ENCODE measurements at regions not wholly inside any gene's neighbourhood (a gene's known extent, or its start where the extent isn't known, plus 50 kb on each side); places are given as distances from the start of the nearest gene placed in this dataset.

DNA sequence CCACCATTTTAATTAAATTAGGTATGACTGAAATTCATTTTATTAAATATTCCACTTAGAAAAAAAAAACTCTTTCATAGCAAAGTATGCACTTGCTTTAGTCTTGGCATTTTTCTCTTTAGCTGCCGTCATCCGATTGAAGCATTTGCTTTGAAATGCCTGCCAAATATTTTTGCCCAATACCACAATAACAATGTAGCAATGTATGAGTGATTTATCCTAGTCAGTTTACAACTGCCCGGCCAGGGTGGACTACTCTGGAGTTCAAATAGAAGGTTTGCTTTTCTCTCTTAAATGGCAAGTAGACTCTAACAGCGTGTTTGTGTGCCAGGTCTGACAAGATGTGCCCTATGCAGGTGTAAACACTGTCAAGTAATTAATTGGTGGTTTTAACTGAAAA, 675.3 kb upstream of the SGCG start:
- no peak for DNase-seq (ENCODE audit: low read depth in 2 of 2)

GRCh38 chr13:22506096-22506691, 674.6 kb upstream of the SGCG start:
- no peak for DNase-seq (ENCODE audit: low read depth in 2 of 2)

DNA sequence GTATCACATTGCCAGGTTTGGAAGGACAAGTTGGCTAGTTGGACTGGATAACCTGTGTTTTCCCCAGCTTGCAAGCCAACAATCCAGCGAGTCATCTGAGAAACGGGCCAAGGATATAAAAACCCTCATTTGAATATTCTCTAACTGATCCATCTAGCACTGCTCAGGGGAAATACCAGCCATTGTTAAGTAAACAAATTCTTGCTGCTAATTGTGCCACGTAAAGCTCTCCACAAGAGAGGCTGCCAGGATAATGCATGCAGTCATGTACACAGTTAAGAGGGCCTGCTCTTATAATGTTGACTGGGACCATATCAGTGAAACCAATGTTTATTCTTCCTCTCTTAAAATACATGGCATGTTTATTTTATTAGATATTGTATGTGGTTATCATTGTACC, 663.2 kb upstream of the SGCG start:
- DNase-seq (ENCODE audit: low read depth in 2 of 2) = no peak

GRCh38 chr13:22536851-22537250, 643.9 kb upstream of the SGCG start:
- no peak for DNase-seq (ENCODE audit: low read depth in 2 of 2)

DNA sequence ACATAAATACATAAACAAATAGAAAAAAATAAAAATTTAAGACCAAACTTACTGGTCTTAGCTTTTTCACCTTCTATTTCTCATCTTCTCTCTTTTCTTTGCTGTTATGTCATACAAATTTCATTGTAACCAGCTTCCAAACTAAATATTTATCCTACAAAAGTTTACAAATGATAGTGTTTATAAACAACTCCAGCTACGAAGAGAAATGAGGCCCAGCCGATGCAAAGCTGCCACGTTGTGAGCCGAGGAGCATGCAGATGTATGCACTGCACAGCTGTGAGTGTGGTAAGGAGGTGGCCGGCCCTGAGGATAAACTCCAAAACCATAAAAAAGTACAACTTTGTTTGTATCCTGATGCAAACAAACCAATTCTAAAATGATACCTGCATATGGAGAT, 642.4 kb upstream of the SGCG start:
- DNase-seq (ENCODE audit: low read depth in 2 of 2) = no peak

DNA sequence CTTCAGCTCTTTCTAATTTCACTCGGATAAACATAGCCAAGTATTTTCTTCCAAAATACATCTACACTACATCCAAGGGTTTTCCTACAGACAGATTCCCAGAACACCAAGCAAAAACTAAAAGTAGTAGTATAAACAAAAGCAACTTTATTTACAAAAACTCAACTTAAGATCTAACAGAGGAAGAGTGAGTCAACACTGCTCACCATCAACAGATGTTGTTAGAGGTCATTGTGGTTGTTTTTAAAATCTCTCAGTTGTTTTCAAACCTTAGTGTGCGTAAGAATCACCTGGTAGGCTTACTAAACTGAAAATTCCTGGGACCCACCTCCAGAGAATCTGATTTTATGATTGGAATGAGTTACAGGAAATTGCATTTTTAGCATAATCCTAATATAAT, 631.7 kb upstream of the SGCG start:
- no peak for DNase-seq (ENCODE audit: low read depth in 2 of 2)

- no peak for DNase-seq (ENCODE audit: low read depth in 2 of 2)
Measured at GRCh38 chr13:22561581-22561980, 619.2 kb upstream of the SGCG start.

DNA sequence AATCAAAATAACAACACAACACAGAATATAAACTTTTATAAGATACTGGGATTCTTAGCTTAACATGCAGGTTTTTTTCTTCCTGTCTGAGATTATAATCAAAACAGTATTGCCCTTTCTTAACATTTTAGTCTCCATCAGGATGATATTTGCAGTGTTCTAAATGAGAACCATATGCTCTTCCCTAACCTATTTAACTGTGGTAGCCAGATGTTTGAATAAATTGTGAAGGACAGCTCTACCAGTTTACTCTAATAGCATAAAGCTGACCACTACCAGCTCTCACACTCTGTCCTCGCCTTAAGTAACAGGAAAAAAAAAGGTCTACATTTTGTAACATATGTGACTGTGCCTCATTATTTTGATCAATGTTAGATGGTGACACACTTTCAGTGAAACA, 618.7 kb upstream of the SGCG start:
- no peak for DNase-seq (ENCODE audit: low read depth in 2 of 2)

GRCh38 chr13:22563272-22563671, 617.5 kb upstream of the SGCG start:
- DNase-seq (ENCODE audit: low read depth in 2 of 2) = no peak

DNA sequence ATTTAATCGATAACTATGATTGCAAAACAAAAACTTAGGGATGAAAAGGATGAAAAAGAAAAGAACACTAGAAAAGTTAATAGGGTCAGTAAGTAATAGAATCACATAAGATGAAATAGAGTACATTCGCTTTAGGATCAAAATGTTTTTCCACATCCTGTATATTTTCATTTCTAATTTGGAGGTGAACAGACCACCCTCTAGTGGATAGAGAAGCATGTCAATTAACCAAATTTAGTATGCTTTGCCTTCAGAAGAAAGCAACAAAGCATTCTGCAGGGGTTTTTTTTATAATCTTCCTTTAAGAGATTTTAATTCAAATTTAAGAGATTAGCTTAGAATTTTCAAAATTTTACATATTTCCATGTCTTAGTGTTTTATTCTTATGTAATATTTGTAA, 611.0 kb upstream of the SGCG start:
- no peak for DNase-seq (ENCODE audit: low read depth in 2 of 2)

- DNase-seq (ENCODE audit: low read depth in 2 of 2) = no peak
Measured at GRCh38 chr13:22589880-22590279, 590.9 kb upstream of the SGCG start.

DNA sequence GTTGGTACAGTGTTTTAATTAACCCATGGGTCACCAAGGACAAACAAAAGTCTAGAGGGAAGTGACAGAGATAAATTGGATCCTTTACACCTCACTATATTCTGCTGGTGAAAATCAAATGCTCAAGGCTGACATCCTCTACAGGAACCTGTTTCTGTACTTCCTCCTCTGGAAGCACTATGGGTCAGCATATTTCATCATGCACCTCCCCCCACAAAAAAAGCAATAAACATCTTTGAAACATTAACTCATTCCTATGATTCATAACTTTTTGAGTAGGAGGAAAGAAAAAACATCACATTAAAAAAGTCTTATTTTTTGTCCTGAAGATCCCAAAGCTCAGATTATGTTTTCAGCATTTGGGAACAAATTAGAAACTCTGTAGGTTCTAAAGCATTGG, 588.3 kb upstream of the SGCG start:
- DNase-seq (ENCODE audit: low read depth in 2 of 2) = no peak

DNA sequence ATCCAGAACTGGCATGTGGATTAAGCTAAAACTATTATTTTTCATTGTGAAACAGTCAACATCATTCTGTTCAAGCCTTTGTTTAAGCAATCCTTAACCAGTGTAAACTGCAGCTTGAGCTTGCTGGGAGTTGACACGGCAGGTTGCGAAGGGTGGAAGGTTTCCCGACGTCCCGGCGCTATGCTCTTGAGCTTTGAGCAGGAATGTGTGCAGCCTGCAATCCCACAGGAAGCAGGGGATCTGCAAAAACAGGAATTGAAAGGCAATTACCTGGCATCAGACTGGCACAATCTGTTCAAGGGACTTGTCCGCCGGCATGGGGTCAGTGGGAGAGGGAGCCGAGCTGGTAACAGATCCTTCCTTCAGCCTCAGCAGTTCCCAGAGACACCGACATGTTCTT, 586.7 kb upstream of the SGCG start:
- DNase-seq (ENCODE audit: low read depth in 2 of 2) = no peak

GRCh38 chr13:22596171-22596863, 584.5 kb upstream of the SGCG start:
- DNase-seq (ENCODE audit: low read depth in 2 of 2) = no peak

GRCh38 chr13:22599156-22599555, 581.6 kb upstream of the SGCG start:
- DNase-seq (ENCODE audit: low read depth in 2 of 2) = no peak

- DNase-seq (ENCODE audit: low read depth in 2 of 2) = no peak
Measured at GRCh38 chr13:22618002-22618401, 562.8 kb upstream of the SGCG start.

DNA sequence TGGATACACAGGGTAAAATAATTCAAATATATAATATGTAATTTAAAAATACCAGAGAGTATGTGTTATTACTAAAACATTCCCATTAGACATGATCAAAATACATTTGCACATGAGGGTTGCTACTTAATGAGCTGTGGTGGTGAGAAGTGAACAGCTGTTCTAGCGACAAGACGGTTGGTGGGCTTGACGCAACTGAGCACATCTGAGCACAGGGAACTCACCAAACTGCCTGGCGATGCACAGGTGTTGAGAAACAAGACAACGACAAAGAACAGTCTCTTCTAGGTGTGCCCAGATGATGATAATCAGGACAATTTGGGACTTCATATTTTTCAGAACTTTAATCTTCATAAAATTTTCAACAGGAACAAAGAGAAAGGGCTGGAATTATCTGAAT, 555.1 kb upstream of the SGCG start:
- DNase-seq (ENCODE audit: low read depth in 2 of 2) = no peak

DNA sequence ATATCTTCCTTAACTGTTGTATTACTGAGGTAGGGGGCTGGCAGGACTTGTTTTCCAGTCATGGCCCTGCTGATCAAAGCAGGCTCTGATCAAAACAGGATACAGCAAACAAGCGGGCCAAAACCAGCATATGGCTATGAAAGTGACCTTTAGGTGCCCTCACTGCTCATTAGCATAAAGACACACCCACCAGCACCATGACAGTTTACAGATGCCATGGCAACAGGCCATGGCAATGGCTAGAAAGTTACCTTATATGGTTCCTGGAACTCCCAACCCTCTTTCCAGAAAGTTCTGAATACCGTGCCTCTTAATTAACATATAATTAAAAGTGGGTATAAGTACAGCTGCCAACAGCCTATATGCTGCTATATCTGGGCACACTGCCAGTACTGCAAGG, 551.4 kb upstream of the SGCG start:
- DNase-seq (ENCODE audit: low read depth in 2 of 2) = no peak

- DNase-seq (ENCODE audit: low read depth in 2 of 2) = no peak
Measured at GRCh38 chr13:22642088-22642487, 538.7 kb upstream of the SGCG start.

DNA sequence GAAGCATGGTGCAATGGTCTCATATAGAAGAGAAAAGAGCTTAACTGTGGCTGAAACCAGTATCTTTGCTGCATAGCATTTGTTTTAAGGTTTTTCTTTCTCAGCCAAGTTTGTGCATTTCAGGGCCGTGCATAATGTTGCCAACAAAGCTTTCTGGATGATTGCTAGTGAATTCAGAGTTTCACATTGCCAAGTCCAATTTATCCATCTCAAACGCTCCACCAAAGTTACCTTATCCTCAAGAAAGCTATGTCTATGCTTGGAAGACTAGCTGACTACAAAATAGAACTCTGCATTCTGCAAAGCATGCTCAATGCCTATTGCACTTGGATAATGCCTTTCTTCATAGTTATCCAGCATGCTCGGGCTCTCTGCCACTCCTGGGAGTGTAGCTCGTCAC, 535.8 kb upstream of the SGCG start:
- DNase-seq (ENCODE audit: low read depth in 2 of 2) = no peak

DNA sequence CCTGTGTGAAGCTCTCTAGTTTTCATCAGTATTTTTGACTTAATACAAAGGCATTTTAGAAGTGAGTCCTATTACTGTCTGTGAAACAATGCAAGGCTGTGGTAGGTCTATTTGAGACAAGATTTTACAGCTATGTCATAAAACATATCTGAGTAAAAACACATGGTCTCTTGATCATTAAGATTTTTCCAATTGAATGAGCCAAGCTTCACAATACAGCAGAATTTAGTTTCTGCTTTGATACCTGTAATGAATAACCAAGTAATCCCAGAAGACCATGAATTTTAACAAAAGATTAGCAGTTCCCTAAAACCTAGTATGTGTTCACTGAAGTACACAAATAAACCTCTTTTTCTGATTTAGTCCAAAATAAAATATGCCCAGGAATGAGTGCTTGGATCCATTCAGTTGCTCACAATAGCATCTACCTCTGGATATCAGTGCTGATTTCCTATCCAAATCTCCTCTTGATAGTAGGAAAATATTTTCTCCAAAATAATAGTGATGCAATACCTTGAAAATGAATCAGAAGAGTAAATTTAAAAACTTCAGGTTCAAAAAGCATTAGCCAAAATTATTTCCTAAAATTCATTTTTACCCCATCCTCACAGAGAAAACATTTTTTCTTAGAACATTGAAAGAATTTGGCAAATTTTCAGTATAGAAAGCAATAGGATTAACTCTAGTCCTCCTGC, 533.5 kb upstream of the SGCG start:
- no peak for DNase-seq (ENCODE audit: low read depth in 2 of 2)

DNA sequence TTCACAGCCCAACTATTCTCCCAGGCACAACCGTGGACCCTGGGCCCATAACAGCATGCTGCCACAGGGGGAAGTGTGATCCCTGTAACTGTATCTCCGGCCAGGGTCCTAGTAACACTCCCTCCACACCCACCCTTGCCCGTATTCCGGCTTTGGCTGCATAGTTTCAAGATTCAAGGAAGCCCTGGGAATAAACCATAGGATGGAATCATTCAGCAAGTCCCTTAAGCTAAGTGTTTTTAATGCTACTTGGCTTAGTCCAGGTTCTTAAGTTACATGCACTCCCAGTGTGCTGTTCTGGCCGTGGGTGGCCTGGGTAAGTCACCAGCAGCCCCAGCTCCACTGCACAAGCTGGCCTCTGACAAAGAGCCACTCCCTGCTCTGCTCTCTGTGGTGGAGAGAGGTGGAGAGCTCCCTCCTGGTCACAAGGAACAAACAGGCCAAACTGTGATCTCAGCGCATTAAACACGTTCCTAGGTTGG, 532.4 kb upstream of the SGCG start:
- DNase-seq (ENCODE audit: low read depth in 2 of 2) = no peak

- DNase-seq (ENCODE audit: low read depth in 2 of 2) = no peak
Measured at GRCh38 chr13:22652796-22653195, 528.0 kb upstream of the SGCG start.
